ENCODE measurements at regions not wholly inside any gene's neighbourhood (a gene's known extent, or its start where the extent isn't known, plus 50 kb on each side); places are given as distances from the start of the nearest gene placed in this dataset.
A peak's percentile ranks its signal among the peaks of the same experiment; 100 is the strongest.

DNA sequence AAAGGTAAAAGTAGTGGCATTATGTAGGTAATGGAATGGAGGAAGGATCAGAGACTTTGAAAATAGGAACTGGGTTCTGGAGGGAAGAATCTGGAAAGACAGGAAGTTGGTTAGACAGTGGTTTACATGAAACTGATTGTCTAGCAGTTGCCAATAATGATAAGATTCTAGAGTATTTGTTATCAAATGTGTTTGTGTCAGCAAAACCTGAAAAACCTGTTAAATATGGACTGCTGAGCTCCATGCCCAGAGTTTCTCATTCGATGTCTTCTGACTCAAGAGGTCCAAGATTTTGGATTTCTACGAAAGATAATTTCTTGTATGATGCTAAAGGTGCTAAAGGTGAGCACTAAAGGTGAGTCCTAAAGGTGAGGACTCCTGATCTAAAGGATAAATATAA, 515.0 kb upstream of the TUSC1 start:
- Histone ChIP-seq H3K36me3 (ENCODE audit: low read depth) (no peaks in the 10 kb centered on the region), H3K9me2 (ENCODE audit: insufficient read depth) (no peaks in the 10 kb centered on the region), H3K4me1 (ENCODE audit: insufficient read depth) (no peaks in the 10 kb centered on the region), H3K9ac (no peak overlapping the region), H4K20me1 (ENCODE audit: insufficient read depth) (no peaks in the 10 kb centered on the region), H3K27ac (no peak overlapping the region), H3K9me3 (ENCODE audit: low read depth) (no peaks in the 10 kb centered on the region), H3K27me3 (replicated peaks; ENCODE audit: insufficient read depth) (no peaks in the 10 kb centered on the region), H3K4me2 (ENCODE audit: unreplicated experiment) (no peak overlapping the region), H3K79me2 (ENCODE audit: insufficient read depth) (no peaks in the 10 kb centered on the region), H2AFZ (no peak overlapping the region), H3F3A (ENCODE audit: insufficient read depth) (no peaks in the 10 kb centered on the region), H3K4me3 (no peak overlapping the region)
- WGBS, 2 experiments (ENCODE audit: low coverage in 1 of 2, low lambda C conversion rate in 2 of 2, missing lambda C conversion rate in 2 of 2) = 32 to 51% methylated on average over 2 of the region's 2 CpGs
- DNase-seq = no peak
- in situ Hi-C loops (cut with MboI) = no loop called here
- TF ChIP-seq EZH2phosphoT487 (IDR thresholded peaks at IDR 0.05; ENCODE audit: insufficient read depth, low read depth) = no peak
- TF ChIP-seq EZH2 (IDR thresholded peaks at IDR 0.05; ENCODE audit: insufficient read depth, poor library complexity, severe bottlenecking) = no peak

- no peak overlapping the region for H3K9ac ChIP-seq
- TF ChIP-seq EZH2phosphoT487 (IDR thresholded peaks at IDR 0.05; ENCODE audit: insufficient read depth, low read depth) (no peak), EZH2 (IDR thresholded peaks at IDR 0.05; ENCODE audit: insufficient read depth, poor library complexity, severe bottlenecking) (no peak)
- no peaks in the 10 kb centered on the region for H3K4me1 ChIP-seq (ENCODE audit: insufficient read depth)
- WGBS, 2 experiments (ENCODE audit: low coverage in 1 of 2, low lambda C conversion rate in 2 of 2, missing lambda C conversion rate in 2 of 2) = 0% methylated on average over 1 of the region's 1 CpG
- no peaks in the 10 kb centered on the region for H3K79me2 ChIP-seq (ENCODE audit: insufficient read depth)
- H3K27me3 ChIP-seq (replicated peaks; ENCODE audit: insufficient read depth) = no peaks in the 10 kb centered on the region
- no peak overlapping the region for H3K4me2 ChIP-seq (ENCODE audit: unreplicated experiment)
- in situ Hi-C loops (cut with MboI) = no loop called here
- no peaks in the 10 kb centered on the region for H3F3A ChIP-seq (ENCODE audit: insufficient read depth)
- no peaks in the 10 kb centered on the region for H3K36me3 ChIP-seq (ENCODE audit: low read depth)
- H3K9me2 ChIP-seq (ENCODE audit: insufficient read depth) = no peaks in the 10 kb centered on the region
- no peaks in the 10 kb centered on the region for H4K20me1 ChIP-seq (ENCODE audit: insufficient read depth)
- no peak overlapping the region for H3K27ac ChIP-seq
- no peak overlapping the region for H2AFZ ChIP-seq
- DNase-seq = no peak
- no peak overlapping the region for H3K4me3 ChIP-seq
- no peaks in the 10 kb centered on the region for H3K9me3 ChIP-seq (ENCODE audit: low read depth)
Measured at GRCh38 chr9:26191711-26192110, 513.5 kb upstream of the TUSC1 start.

DNA sequence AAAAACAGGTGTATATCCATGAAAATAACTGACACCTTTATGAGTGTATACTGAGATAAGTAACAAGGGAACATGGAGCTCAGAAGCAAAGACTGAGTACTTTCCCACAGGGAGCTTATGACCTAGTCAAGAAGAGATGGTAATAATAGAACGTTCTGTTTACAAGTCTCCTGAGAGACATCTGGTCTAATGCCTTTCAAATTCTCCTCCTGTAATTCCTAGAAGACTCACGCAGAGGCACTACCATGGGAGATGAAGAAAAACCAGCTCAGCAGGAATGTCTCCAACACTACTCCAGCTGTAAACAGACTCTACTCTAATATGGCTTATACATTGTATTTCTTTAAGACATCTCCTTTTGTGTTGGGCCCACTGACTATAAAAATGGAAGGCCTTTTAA, 503.6 kb upstream of the TUSC1 start:
- Histone ChIP-seq H3K9ac (no peak overlapping the region), H3K9me2 (ENCODE audit: insufficient read depth) (no peaks in the 10 kb centered on the region), H3K9me3 (ENCODE audit: low read depth) (no peaks in the 10 kb centered on the region), H4K20me1 (ENCODE audit: insufficient read depth) (no peaks in the 10 kb centered on the region), H3K27me3 (replicated peaks; ENCODE audit: insufficient read depth) (no peaks in the 10 kb centered on the region), H3F3A (ENCODE audit: insufficient read depth) (no peaks in the 10 kb centered on the region), H3K79me2 (ENCODE audit: insufficient read depth) (no peaks in the 10 kb centered on the region), H3K27ac (no peak overlapping the region), H3K4me2 (ENCODE audit: unreplicated experiment) (no peak overlapping the region), H3K4me1 (ENCODE audit: insufficient read depth) (no peaks in the 10 kb centered on the region), H2AFZ (no peak overlapping the region), H3K36me3 (ENCODE audit: low read depth) (no peaks in the 10 kb centered on the region), H3K4me3 (no peak overlapping the region)
- in situ Hi-C loops (cut with MboI) = no loop called here
- TF ChIP-seq EZH2phosphoT487 (IDR thresholded peaks at IDR 0.05; ENCODE audit: insufficient read depth, low read depth) (no peak), EZH2 (IDR thresholded peaks at IDR 0.05; ENCODE audit: insufficient read depth, poor library complexity, severe bottlenecking) (no peak)
- no peak for DNase-seq
- WGBS, 2 experiments (ENCODE audit: low coverage in 1 of 2, low lambda C conversion rate in 2 of 2, missing lambda C conversion rate in 2 of 2) = 30 to 35% methylated on average over 2 of the region's 2 CpGs

DNA sequence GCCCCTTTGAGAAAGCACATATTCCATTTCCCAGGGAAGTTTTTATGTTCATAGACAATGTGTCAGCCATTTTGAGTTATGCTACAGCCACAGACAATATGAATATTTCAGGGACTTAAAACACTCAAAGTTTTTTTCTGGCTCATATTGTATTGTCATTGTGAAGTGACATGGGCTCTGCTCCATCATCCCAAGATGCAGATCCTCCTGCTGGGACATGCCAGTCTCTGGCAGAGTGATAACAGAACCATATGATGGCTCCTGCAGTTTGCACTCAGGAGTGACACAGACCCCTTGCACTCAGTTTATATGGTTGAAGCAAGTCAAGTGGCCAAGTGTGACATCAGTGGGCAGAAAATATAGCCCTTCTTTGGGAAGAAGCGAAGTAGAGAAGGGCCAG, 498.4 kb upstream of the TUSC1 start:
- no peaks in the 10 kb centered on the region for H3K79me2 ChIP-seq (ENCODE audit: insufficient read depth)
- no peaks in the 10 kb centered on the region for H3K27me3 ChIP-seq (replicated peaks; ENCODE audit: insufficient read depth)
- no peak overlapping the region for H3K27ac ChIP-seq
- 83 to 93% methylated on average over 1 of the region's 1 CpG for WGBS, 2 experiments (ENCODE audit: low coverage in 1 of 2, low lambda C conversion rate in 2 of 2, missing lambda C conversion rate in 2 of 2)
- no peaks in the 10 kb centered on the region for H4K20me1 ChIP-seq (ENCODE audit: insufficient read depth)
- no peaks in the 10 kb centered on the region for H3K9me3 ChIP-seq (ENCODE audit: low read depth)
- H3K9me2 ChIP-seq (ENCODE audit: insufficient read depth) = no peaks in the 10 kb centered on the region
- H3F3A ChIP-seq (ENCODE audit: insufficient read depth) = 0 out of 2 replicates have a peak, but pooled peaks cover 4% of the 10 kb centered on the region
- no peak overlapping the region for H3K4me2 ChIP-seq (ENCODE audit: unreplicated experiment)
- H3K4me1 ChIP-seq (ENCODE audit: insufficient read depth) = peaks cover 10% of the 10 kb centered on the region
- TF ChIP-seq EZH2phosphoT487 (IDR thresholded peaks at IDR 0.05; ENCODE audit: insufficient read depth, low read depth) (no peak), EZH2 (IDR thresholded peaks at IDR 0.05; ENCODE audit: insufficient read depth, poor library complexity, severe bottlenecking) (no peak)
- no peaks in the 10 kb centered on the region for H3K36me3 ChIP-seq (ENCODE audit: low read depth)
- no peak overlapping the region for H3K9ac ChIP-seq
- H2AFZ ChIP-seq = no peak overlapping the region
- no peak overlapping the region for H3K4me3 ChIP-seq
- DNase-seq = no peak
- in situ Hi-C loops (cut with MboI) = no loop called here

GRCh38 chr9:26175264-26175663, 497.0 kb upstream of the TUSC1 start:
- peak overlapping the region; percentile 67 for H3K27ac ChIP-seq
- TF ChIP-seq EZH2phosphoT487 (IDR thresholded peaks at IDR 0.05; ENCODE audit: insufficient read depth, low read depth) = no peak
- no peak for TF ChIP-seq EZH2 (IDR thresholded peaks at IDR 0.05; ENCODE audit: insufficient read depth, poor library complexity, severe bottlenecking)
- H4K20me1 ChIP-seq (ENCODE audit: insufficient read depth) = no peaks in the 10 kb centered on the region
- 4 to 7% methylated on average over 1 of the region's 1 CpG for WGBS, 2 experiments (ENCODE audit: low coverage in 1 of 2, low lambda C conversion rate in 2 of 2, missing lambda C conversion rate in 2 of 2)
- no peaks in the 10 kb centered on the region for H3K79me2 ChIP-seq (ENCODE audit: insufficient read depth)
- H3F3A ChIP-seq (ENCODE audit: insufficient read depth) = peaks cover 10% of the 10 kb centered on the region
- no peak overlapping the region for H3K4me2 ChIP-seq (ENCODE audit: unreplicated experiment)
- peak; percentile 62 for DNase-seq
- no peaks in the 10 kb centered on the region for H3K9me3 ChIP-seq (ENCODE audit: low read depth)
- H3K4me1 ChIP-seq (ENCODE audit: insufficient read depth) = peaks cover 16% of the 10 kb centered on the region
- no peaks in the 10 kb centered on the region for H3K27me3 ChIP-seq (replicated peaks; ENCODE audit: insufficient read depth)
- H3K4me3 ChIP-seq = no peak overlapping the region
- H3K9ac ChIP-seq = no peak overlapping the region
- H3K9me2 ChIP-seq (ENCODE audit: insufficient read depth) = no peaks in the 10 kb centered on the region
- in situ Hi-C loops (cut with MboI) = no loop called here
- no peaks in the 10 kb centered on the region for H3K36me3 ChIP-seq (ENCODE audit: low read depth)
- H2AFZ ChIP-seq = 0 out of 2 replicates have a peak overlapping the region, but pooled peaks have one; percentile 9
